ENCODE measurements at regions not wholly inside any gene's neighbourhood (a gene's known extent, or its start where the extent isn't known, plus 50 kb on each side); places are given as distances from the start of the nearest gene placed in this dataset.

- H3K9ac ChIP-seq (replicated peaks in 1 of 4; ENCODE audit: extremely low read depth in 1 of 4, low read depth in 3 of 4, low read length in 3 of 4) = no peak overlapping the region
- 86% methylated on average over 12 of the region's 12 CpGs; no CpG with 5 or more reads in 1 of the 2 experiments for WGBS, 2 experiments (ENCODE audit: extremely low coverage in 1 of 2, insufficient coverage in 1 of 2, insufficient read length in 1 of 2, insufficient replicate concordance in 2 of 2, low coverage in 1 of 2, low lambda C conversion rate in 2 of 2, missing lambda C conversion rate in 1 of 2)
- H3K4me1 ChIP-seq (replicated peaks in 1 of 4; ENCODE audit: control insufficient read depth in 3 of 4, insufficient read depth in 4 of 4, low read length in 3 of 4) = no peaks in the 10 kb centered on the region
- H3K4ac ChIP-seq (replicated peaks; ENCODE audit: insufficient read length, low read depth, low read length) = no peak overlapping the region
- POLR2A ChIA-PET (ENCODE audit: partially characterized antibody) = no interaction called here
- H4K8ac ChIP-seq (ENCODE audit: extremely low read depth, insufficient read depth, low read length) = no peak overlapping the region
- H2AK5ac ChIP-seq (ENCODE audit: low read depth, low read length) = no peak overlapping the region
- no peak overlapping the region for H2BK5ac ChIP-seq (ENCODE audit: low read depth, low read length)
- CTCF ChIA-PET (ENCODE audit: partially characterized antibody) = no interaction called here
- H3K27ac ChIP-seq (ENCODE audit: low read depth, low read length) = no peak overlapping the region
- H2BK12ac ChIP-seq (ENCODE audit: low read depth, low read length) = no peak overlapping the region
- no peaks in the 10 kb centered on the region for H3K27me3 ChIP-seq (replicated peaks in 1 of 4; ENCODE audit: control insufficient read depth in 3 of 4, extremely low read depth in 1 of 4, insufficient read depth in 3 of 4, low read length in 3 of 4)
- H3K79me1 ChIP-seq (ENCODE audit: low read depth, low read length) = no peaks in the 10 kb centered on the region
- H2BK15ac ChIP-seq (ENCODE audit: low read length) = no peak overlapping the region
- no peak overlapping the region for H3K56ac ChIP-seq (replicated peaks; ENCODE audit: insufficient read length, low read depth, low read length)
- H2AFZ ChIP-seq (ENCODE audit: low read length) = no peak overlapping the region
- H3K23me2 ChIP-seq (ENCODE audit: low read depth, low read length) = no peaks in the 10 kb centered on the region
- TF ChIP-seq TAF1 (IDR thresholded peaks at IDR 0.05; ENCODE audit: low read depth, low read length) (no peak), SP2 (IDR thresholded peaks at IDR 0.05; ENCODE audit: low read length) (no peak), POLR2AphosphoS5 (IDR thresholded peaks at IDR 0.05; ENCODE audit: low read depth, low read length) (no peak), SP1 (IDR thresholded peaks at IDR 0.05; ENCODE audit: low read depth, low read length) (no peak), RAD21 (IDR thresholded peaks at IDR 0.05 in 1 of 2, conservative IDR thresholded peaks at IDR 0.05 in 1 of 2; ENCODE audit: low read depth in 2 of 2, low read length in 2 of 2) (no peak), RXRA (IDR thresholded peaks at IDR 0.05; ENCODE audit: insufficient read depth, low read depth, low read length) (no peak), SP4 (IDR thresholded peaks at IDR 0.05; ENCODE audit: low read length) (no peak), NANOG (IDR thresholded peaks at IDR 0.05; ENCODE audit: insufficient read depth, low read depth, low read length, poor library complexity, severe bottlenecking) (no peak), RNF2 (IDR thresholded peaks at IDR 0.05; ENCODE audit: borderline replicate concordance, low read depth, low read length, missing control alignments, poor library complexity, severe bottlenecking) (no peak), ZNF274 (IDR thresholded peaks at IDR 0.05; ENCODE audit: borderline replicate concordance, extremely low read depth, low read length) (no peak), CHD1 (IDR thresholded peaks at IDR 0.05; ENCODE audit: low read depth, low read length) (no peak), CEBPB (IDR thresholded peaks at IDR 0.05; ENCODE audit: low read depth, low read length) (no peak), RBBP5 (IDR thresholded peaks at IDR 0.05; ENCODE audit: borderline replicate concordance, low read depth, low read length) (no peak), TEAD4 (IDR thresholded peaks at IDR 0.05; ENCODE audit: low read depth, low read length) (no peak)
- no peak overlapping the region for H2BK120ac ChIP-seq (replicated peaks; ENCODE audit: low read depth, low read length)
- no peak overlapping the region for H4K91ac ChIP-seq (replicated peaks; ENCODE audit: insufficient read length, low read length)
- no peaks in the 10 kb centered on the region for H3K79me2 ChIP-seq (ENCODE audit: control insufficient read depth in 1 of 2, insufficient read depth in 2 of 2, low read length in 2 of 2)
- FAIRE-seq = no peak
- H3K36me3 ChIP-seq (ENCODE audit: control insufficient read depth in 2 of 4, insufficient read depth in 4 of 4, low read length in 3 of 4) = no peaks in the 10 kb centered on the region; a peak in 1 of 8 replicates
- no peak overlapping the region for H3K14ac ChIP-seq (ENCODE audit: insufficient read length)
- no peak for DNase-seq (ENCODE audit: low read depth in 1 of 2, low spot score in 2 of 2)
- no peaks in the 10 kb centered on the region for H4K20me1 ChIP-seq (replicated peaks in 1 of 2; ENCODE audit: control insufficient read depth in 1 of 2, insufficient read depth in 2 of 2, low read length in 2 of 2)
- H4K5ac ChIP-seq (ENCODE audit: insufficient read length, low read depth, low read length) = no peak overlapping the region
- H3K18ac ChIP-seq (ENCODE audit: extremely low read depth, low read length) = no peak overlapping the region
- no peak overlapping the region for H3K4me2 ChIP-seq (ENCODE audit: insufficient read depth in 1 of 2, low read depth in 2 of 2, low read length in 2 of 2)
- H2BK20ac ChIP-seq (ENCODE audit: low read length) = no peak overlapping the region
- peaks cover 67 to 88% of the 10 kb centered on the region in 2 experiments for H3K9me3 ChIP-seq (ENCODE audit: insufficient read depth in 2 of 2, low read depth in 1 of 2, low read length in 1 of 2)
- no peak overlapping the region for H3K23ac ChIP-seq (ENCODE audit: insufficient read length)
- H3K4me3 ChIP-seq (ENCODE audit: extremely low read depth in 1 of 4, insufficient read depth in 2 of 4, low read depth in 3 of 4, low read length in 4 of 4) = no peak overlapping the region
These were observed 66.4 kb upstream of the USP29 start for GRCh38 chr19:57053401-57053800.
